Liver (tissue), 3 donors: ENCODE measurements at regions not wholly inside any gene's neighbourhood (a gene's known extent, or its start where the extent isn't known, plus 50 kb on each side); places are given as distances from the start of the nearest gene placed in this dataset.

Source experiments
- CTCF ChIP-seq: fragments of 150-350 bp; IDR thresholded peaks from 2 replicates; pipeline ENCODE4 v1.5.1; 2017; ENCODE audit warnings: improper control_type of control experiment, low read depth, low read length; ENCODE audit not compliant: missing input control
- HNF4G ChIP-seq: IDR thresholded peaks from 2 replicates; pipeline ENCODE4 v1.6.1; 2016; ENCODE audit warnings: antibody characterized with exemption
- RAD21 ChIP-seq, 2 donors: IDR thresholded peaks; 2 replicates each; pipeline ENCODE4 v1.6.1; 2016; ENCODE audit warnings: antibody characterized with exemption in 2 of 2, mild to moderate bottlenecking in 2 of 2
- TAF1 ChIP-seq: conservative IDR thresholded peaks from 2 replicates; pipeline ENCODE4 v1.6.1; 2016; ENCODE audit warnings: antibody characterized with exemption, mild to moderate bottlenecking
- ZBTB33 ChIP-seq: IDR thresholded peaks from 2 replicates; pipeline ENCODE4 v1.6.1; 2016; ENCODE audit warnings: antibody characterized with exemption
- donor health status: healthy.
- donor health status: healthy.

- TF ChIP-seq CTCF: no peak
- no peak for TF ChIP-seq TAF1
- TF ChIP-seq RAD21 (IDR thresholded peaks at IDR 0.05): no peak
- no peak for TF ChIP-seq ZBTB33
- TF ChIP-seq HNF4G: no peak
Measured at GRCh38 chr4:4709736-4710135, 149.7 kb upstream of the MSX1 start.
